Left hindlimb (tissue), 1 donor: ENCODE measurements at regions not wholly inside any gene's neighbourhood (a gene's known extent, or its start where the extent isn't known, plus 50 kb on each side); places are given as distances from the start of the nearest gene placed in this dataset.
A peak's percentile ranks its signal among the peaks of the same experiment; 100 is the strongest.
"Not testable (repeated sequence)": the region's sequence is repeated elsewhere in the genome, so short reads cannot be mapped to it uniquely, and the experiment has no call there.

Experiments
- DNase-seq: peaks from one replicate; pipeline ENCODE4 v3.0.0-alpha.2; 2018

DNA sequence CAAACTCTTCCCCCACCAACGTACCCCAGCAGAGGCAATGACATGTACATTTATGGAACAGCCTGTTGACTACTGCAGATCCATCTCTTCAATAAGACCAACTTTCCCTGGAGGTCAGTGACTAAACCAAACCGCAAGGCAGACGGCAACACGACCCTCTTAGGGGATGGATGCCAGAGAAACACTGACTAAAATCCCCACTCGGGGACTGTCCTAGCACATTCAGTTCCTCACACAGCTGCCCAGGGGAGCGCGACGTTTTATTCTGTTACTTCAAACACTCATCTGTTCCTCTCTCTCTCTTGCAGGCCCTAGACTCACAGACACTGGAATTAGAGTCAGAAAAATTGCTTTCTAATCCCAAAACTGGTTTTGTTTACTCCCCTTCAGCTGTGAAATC is 146.5 kb upstream of the PRSS1 start:
- no peak for DNase-seq

DNA sequence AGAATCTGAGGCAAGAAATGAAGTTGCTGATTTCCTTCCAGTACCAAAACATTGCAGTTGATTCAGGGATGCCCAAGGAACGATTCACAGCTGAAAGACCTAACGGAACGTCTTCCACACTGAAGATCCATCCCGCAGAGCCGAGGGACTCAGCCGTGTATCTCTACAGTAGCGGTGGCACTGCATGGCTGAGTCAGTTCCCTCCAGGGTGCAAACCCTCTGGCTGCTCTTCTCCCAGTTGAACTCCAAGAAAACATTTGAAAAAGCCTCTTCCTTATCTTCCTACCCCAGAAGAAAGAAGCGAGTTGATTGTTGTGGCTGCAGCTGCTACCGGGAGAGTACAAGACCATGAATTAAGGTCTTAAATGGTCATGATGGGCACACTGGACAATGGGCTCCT is 147.1 kb upstream of the PRSS1 start:
- DNase-seq = no peak

DNA sequence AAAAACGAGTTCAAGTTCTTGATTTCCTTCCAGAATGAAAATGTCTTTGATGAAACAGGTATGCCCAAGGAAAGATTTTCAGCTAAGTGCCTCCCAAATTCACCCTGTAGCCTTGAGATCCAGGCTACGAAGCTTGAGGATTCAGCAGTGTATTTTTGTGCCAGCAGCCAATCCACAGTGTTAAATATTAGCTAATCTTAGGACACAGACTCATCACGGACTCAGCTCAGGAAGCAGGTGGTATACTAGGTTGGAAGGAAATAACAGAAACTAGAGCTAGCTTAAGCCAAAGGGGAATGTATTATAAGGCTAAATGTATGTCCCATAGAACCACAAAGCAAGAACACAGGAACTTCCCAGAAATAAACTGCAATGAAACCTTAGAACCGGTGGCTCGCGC is 151.0 kb upstream of the PRSS1 start:
- DNase-seq = no peak

DNA sequence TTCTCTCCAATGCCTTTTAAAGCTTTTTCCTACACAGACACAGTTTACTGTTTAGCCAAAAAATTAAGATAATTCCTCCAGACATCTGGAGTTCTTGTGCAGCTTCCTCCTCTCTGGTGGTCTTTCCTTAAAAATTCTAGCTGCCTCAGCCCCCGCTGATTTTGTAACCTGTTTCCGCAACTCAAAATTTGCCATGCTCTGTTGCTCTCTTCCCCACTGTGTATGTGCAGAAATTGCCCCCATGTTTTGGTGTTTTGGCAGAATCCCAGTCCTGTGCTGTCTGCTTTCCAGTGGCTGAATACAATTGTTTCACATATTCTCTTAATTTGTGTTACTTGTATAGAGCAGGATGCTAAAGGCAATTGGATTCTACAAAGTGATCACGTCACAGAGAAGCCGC is 151.7 kb upstream of the PRSS1 start:
- no peak for DNase-seq

DNA sequence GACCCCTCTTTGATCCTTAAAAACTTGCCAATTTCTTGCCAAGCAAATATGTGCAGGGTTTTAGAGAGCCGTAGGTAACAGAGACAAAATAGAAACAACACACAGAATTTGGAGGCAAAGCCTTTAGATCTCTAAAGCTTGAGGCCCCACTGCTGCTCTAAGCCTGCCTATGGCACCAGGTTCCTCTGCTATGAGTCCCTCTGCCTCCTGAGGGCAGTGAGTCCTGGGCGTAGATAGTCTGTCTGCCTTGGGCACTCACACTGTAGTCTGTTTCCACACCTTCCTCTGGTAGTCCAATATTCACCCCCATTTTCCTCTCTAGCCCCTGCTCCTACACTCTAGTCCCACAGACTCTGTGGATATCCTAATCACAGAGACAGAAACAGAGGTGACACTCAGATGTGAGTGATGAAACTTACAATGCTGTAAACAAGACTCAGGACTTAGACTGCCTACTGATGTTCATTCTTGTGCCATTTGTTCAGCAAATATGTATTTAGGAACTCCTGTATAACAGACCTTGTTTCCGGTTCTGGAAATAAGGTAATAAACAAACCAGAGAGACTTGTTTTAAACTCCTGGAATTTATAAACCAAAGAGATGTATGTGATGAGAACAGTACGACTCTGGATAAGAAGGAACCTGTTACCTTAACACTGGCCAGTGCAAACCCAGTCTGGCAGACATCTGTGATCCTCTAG is 153.3 kb upstream of the PRSS1 start:
- DNase-seq = no peak

DNA sequence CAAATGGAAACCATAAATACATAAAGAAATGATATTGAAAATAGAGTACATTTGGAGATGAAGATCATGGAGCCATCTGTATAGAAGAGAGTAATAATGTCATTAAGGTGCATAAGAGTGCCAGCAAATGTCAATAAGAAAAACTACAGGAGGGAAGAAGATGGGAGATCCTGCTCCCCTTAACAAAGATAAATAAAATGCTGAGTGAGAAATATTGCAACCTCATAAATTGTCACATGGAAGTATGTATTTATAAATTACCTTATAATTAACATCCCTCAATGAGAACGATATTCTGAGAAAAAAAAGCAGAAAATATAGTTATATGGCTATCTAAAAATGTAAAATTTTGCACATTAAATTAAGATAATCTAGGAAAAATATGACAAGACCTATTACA is 155.2 kb upstream of the PRSS1 start:
- DNase-seq = no peak

DNA sequence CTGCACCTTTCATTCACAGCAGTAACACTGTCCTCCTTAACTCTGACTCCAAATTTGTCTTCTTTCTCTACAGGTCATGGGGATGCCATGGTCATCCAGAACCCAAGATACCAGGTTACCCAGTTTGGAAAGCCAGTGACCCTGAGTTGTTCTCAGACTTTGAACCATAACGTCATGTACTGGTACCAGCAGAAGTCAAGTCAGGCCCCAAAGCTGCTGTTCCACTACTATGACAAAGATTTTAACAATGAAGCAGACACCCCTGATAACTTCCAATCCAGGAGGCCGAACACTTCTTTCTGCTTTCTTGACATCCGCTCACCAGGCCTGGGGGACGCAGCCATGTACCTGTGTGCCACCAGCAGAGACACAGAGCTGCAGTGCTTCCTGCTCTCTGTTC is 156.2 kb upstream of the PRSS1 start:
- DNase-seq = no peak

DNA sequence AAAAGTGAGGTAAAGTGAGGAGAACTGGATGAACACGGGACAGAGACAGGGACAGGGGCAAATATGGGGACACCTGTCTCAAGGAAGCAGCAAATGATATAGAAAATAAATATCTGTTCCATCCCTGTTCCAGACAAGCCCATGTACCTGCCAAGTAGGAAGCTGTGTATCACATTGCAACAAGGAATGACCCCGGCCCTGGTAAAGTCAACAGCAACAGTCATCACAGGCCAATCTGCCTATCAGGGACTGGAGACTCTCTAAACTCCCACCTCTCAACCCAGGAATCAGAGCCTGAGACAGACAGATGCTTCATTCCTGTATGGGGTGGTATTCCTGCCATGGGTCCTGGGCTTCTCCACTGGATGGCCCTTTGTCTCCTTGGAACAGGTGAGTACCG is 156.6 kb upstream of the PRSS1 start:
- DNase-seq = no peak

DNA sequence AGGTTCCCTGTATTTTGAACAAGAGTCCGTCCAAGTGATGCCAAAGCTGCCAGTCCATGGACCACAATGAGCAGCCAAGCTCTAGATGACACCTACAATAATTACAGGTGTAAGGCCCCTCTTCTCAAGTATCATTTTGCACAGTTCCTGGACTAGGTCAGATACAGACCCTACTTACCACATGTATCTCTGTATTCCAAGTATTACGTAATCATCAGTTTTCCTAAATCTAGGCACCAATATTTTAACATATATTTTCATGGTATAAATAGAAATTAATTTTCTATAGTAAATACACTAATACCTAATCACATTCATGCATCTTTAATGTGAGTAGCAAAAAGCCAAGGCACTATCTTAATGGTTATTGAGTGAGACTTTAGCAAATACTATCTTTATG is 157.0 kb upstream of the PRSS1 start:
- no peak for DNase-seq

DNA sequence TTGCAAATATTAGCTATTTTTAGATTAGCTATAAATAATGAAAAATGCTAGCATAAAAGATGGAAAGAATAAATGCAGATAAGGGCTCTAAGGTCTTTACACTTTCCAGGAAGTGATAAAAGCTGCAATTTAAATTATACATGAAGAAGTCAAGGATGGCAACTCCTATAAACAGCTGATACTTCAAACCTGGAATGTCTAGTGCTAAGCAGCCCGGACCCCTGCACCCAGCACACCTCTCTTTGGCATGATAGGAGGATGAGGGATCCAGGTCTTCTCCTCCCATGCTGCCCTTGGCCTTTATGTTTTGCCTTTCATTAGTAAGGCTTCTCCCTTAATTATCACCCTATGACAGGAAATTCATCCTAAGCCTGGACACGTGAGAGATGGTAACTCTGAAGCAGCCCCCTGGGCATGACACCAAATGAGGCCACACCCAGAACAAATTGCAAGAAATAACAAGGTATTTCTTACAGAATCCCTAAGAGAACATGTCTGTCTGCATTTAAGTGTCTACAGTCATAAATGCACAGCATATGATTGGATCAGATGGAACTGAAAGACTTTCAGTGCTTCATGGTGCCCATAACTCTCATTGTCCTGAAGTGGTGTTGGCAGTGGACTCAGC is 158.3 kb upstream of the PRSS1 start:
- DNase-seq = no peak

DNA sequence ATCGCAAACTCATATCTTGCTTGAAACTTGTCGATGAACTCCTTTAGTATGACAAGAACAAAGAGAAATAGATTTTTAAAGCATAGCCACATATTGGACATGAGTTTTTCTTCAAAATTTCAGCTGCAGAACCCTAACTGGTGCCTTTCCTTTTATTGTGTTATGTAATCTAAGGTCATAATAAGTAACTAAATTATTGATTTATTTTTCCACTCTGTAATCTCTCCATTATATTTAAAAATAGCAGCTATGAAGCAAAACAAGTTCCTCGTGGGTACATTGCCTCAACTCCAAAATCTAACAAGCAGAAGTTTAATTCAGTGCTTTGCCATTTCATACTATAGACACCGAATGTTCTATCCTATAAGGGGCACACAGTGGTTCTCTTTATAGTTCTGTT is 159.2 kb upstream of the PRSS1 start:
- DNase-seq = no peak

DNA sequence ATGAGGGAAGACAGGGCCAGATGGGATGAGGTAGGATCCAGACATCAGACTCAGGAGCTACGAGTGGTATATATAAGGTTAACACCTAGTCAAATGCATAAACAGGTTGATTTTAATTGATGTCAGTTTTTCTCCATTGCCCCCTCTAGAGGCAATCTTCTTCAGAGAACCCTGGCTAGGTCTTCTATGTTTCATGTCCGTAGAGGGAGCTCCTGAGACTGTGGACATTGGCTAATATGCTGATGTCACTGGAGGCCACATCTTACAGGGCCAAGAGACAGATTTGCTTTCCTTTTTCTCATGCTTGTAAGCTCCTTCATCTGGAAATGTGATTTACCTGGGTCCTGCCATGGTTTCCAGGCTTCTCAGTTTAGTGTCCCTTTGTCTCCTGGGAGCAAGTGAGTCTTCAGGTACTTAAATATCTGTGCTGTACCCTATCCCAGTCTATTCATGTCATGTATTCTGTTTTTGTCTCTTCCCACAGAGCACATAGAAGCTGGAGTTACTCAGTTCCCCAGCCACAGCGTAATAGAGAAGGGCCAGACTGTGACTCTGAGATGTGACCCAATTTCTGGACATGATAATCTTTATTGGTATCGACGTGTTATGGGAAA is 161.6 kb upstream of the PRSS1 start:
- no peak for DNase-seq

DNA sequence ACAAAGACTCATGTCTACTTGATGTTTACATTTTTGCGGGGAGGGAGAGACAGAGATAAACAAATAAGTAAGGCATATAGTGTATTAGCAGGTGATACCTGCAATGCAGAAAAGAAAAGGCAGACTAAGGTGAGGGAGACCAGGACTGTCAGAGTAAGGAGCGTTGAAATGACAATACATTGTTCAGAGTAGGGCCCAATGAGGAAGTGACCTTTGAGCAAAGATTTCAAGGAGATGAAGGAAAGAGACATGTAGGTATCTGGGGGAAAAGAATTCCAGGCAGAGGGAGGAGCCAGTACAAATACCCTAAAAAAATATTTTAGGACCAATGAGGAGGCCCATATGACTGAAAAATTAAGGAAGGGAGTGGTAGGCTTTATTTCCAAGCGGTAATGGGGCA is 162.7 kb upstream of the PRSS1 start:
- DNase-seq = no peak

DNA sequence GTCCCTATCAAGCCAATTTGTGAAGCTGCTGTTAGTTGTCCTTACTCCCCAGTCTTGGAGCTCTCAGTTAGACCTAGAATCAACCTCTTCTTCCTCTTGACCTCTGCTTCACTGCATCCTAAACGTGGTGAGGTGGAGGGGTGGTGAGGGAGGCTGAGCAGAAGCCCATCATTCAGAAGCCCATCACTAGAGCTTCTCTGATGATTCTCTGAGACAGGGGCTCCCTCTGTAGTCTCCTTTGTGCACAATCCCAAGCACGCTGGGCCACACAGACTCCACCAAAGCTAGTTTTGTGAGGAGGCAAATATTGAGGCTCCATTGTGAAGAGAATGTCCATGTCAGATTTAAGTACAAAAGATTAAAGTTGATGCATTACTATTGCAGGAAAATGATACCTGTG is 163.8 kb upstream of the PRSS1 start:
- no peak for DNase-seq

DNA sequence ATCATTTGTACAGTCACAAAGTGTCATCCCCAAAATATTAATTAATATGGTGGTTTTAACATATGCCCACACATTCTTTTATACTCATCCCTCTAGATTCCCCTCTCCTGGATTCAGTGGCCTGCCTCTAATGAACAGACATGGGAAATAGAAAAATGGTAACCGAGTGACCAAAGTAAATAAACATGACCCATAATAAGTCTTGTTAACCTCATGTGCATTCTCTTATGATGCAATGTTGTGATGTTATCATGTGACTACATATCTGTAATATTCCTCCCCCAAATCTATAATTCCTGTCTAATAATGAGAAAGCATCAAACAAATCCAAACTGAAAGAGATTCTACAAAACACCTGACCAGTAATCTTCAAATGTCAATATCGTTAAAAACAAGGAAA is 164.5 kb upstream of the PRSS1 start:
- DNase-seq = no peak

DNA sequence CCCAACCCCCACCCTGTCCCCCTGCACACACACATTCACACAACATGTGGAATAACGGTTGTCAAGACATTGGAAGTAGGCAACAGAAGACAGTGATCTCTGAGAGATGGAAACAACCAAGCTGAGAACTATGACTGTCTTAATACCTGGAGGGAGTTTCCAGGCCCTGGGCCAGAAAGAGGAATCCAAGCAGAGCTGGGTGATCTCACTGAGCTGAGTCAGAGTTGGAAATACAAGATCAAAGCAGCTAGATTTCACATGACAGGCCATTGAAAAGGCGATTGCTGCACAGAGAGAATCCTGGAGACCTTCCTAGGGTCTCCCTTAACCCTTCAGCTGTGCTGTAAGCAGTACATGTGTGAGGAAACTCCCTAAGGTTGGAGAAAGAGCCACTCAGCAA is 165.8 kb upstream of the PRSS1 start:
- DNase-seq = peak; percentile 31

DNA sequence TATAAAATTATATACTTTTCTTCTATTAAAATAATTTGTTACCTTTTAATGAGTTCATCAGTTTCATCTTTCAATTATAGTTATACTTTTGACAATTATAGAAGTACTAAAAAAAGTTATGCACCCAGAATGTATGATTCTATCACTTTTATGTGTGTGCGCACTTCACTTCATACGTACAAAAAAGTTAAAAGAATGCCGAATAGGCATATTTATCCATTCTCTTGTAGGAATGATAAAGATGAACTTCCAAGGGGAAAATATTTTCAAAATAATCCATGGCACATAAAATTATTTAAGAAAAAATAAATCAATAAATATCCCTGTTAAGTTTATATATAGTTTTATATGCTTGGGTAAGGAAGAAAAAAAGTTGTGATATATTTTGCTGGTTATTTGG is 166.9 kb upstream of the PRSS1 start:
- no peak for DNase-seq

DNA sequence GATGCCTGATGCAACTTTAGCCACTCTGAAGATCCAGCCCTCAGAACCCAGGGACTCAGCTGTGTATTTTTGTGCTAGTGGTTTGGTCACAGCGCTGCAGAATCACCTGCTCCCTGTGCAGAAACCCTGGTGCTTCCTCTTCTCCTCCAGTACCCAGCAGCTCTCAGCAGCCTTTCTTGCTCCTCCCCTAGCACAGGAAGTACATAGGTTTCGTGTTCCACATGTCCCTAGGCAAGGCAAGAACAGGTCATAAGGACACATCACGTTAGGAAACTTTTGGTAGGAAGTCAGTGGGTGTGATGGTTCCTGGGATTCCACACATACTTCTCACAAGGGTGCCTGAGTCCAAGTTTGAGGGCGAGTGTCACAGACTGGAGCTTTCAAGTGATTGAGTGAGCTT is 167.9 kb upstream of the PRSS1 start:
- no peak for DNase-seq

DNA sequence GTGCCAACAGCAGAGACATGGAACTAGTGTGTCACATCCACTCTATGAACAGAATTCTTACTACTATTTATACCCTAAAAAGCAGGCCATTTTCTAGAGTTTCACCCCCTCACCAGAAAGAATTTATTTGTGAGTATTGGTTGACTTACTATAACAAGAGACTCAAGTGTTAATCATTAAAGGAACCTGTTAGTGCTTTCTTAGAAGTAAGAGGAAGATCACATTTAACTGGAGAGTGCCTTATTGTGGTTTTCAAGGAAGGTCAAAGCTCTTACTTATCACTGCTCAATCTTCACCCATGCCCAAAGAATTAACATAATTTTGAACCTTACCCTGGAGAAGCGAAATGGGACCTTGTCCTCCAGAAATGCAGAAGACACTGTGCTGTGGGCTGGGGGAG is 169.3 kb upstream of the PRSS1 start:
- no peak for DNase-seq

DNA sequence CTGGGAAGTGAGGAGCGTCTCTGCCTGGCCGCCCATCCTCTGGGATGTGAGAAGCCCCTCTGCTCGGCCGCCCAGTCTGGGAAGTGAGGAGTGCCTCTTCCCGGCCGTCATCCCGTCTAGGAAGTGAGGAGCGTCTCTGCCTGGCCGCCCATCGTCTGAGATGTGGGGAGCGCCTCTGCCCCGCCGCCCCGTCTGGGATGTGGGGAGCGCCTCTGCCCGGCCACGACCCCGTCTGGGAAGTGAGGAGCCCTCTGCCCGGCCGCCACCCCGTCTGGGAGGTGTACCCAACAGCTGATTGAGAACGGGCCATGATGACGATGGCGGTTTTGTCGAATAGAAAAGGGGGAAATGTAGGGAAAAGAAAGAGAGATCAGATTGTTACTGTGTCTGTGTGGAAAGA is 173.9 kb upstream of the PRSS1 start:
- DNase-seq = not testable (repeated sequence)

DNA sequence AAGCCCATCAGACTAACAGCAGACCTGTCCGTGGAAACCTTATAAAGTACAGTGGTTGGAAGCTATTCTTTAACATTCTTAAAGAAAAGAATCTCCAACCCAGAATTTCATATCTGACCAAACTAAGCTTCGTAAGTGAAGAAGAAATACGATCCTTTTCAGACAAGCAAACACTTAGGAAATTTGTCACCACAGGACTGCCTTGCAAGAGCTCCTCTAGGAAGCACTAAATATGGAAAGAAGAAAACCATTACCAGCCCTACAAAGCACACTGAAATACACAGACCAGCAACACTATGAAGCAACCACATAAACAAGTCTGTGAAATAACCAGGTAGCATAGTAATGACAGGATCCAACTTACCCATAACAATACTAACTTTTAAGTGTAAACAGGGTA is 177.7 kb upstream of the PRSS1 start:
- DNase-seq = no peak

DNA sequence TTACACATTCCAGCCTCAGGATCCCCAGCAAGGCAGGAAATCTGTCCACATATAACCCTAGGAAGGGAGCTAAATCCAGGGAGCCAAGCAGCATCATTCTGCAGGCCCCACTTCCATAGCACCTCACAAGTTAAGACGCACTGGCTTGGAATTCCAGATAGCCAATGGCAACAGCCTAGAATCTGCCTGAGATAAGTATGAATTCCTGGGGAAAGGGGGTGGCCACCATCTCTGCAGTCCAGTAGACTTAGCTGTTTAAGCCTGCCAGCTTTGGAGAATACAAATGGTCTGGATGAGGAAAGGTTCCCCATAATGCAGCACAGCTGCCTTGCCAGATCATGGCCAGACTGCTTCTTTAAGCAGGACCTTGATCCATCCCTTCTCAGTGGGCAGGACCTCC is 179.4 kb upstream of the PRSS1 start:
- no peak for DNase-seq

DNA sequence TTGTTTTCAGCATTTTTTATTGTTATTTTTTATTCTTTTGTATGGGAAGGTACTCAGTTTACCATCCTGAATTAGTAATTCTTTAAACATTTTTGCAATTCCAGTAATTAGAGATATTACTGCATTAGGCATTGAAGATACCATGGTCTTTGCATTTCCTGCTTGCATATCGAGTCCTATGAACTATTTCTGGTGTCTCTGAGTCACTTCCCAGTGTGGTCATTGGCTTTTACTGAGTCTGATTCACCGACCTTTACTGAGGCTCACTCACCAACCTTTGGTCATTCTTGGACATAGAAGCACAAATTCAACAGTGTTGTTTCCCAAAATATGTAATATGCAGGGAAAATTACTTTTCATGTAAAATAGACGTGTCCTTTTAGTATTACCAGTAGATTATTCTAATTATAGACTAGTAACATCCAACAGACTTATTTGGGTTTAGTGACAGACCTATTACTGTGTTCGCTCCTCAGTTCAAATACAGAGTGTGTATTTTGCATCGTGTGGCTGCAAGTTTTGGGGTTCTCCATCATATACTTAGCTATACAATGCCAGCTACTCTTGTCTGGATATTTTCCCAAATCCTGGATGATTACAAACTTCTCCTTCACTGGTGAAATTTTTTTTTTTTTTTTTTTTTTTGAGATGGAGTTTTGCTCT is 180.7 kb upstream of the PRSS1 start:
- DNase-seq = no peak
